NB4 (cell line): ENCODE measurements at regions not wholly inside any gene's neighbourhood (a gene's known extent, or its start where the extent isn't known, plus 50 kb on each side); places are given as distances from the start of the nearest gene placed in this dataset.

Experiments
- MYC ChIP-seq: IDR thresholded peaks from 2 replicates; pipeline ENCODE4 v1.6.1; 2011; ENCODE audit warnings: low read depth, low read length
- POLR2A ChIP-seq: IDR thresholded peaks from 2 replicates; pipeline ENCODE4 v1.6.1; 2011; ENCODE audit warnings: mild to moderate bottlenecking; ENCODE audit not compliant: insufficient read length; ENCODE audit errors: extremely low read depth
- TF ChIP-seq, protein P1 (sequence below): IDR thresholded peaks from one replicate; pipeline ENCODE4 v1.5.1; 2012; ENCODE audit warnings: low read depth, low read length
- TF ChIP-seq, protein P2 (sequence below): IDR thresholded peaks from 2 replicates; pipeline ENCODE4 v1.6.1; 2011; ENCODE audit warnings: low read depth, low read length

DNA sequence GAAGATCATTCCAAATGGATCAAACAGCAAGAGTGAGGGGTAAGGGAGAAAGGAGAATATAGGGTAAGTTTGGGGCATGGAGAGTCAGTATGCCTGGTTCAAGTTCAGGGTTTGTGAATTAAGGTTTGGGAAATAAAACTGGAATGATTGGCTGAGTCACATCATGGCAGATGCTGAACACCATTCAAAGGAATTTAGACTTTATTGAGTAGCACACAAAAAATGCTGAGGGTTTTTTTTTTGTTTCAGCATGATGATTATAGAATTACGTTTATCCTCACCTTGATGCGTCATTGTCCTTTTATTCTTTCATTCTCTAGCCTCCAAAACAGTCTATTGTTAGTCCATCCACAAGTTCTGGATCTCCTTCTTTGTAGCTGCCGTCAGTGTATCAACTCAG, 220.0 kb upstream of the UMPS start:
- TF ChIP-seq, protein P1, sequence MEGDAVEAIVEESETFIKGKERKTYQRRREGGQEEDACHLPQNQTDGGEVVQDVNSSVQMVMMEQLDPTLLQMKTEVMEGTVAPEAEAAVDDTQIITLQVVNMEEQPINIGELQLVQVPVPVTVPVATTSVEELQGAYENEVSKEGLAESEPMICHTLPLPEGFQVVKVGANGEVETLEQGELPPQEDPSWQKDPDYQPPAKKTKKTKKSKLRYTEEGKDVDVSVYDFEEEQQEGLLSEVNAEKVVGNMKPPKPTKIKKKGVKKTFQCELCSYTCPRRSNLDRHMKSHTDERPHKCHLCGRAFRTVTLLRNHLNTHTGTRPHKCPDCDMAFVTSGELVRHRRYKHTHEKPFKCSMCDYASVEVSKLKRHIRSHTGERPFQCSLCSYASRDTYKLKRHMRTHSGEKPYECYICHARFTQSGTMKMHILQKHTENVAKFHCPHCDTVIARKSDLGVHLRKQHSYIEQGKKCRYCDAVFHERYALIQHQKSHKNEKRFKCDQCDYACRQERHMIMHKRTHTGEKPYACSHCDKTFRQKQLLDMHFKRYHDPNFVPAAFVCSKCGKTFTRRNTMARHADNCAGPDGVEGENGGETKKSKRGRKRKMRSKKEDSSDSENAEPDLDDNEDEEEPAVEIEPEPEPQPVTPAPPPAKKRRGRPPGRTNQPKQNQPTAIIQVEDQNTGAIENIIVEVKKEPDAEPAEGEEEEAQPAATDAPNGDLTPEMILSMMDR: no peak
- no peak for TF ChIP-seq POLR2A
- TF ChIP-seq, protein P2, sequence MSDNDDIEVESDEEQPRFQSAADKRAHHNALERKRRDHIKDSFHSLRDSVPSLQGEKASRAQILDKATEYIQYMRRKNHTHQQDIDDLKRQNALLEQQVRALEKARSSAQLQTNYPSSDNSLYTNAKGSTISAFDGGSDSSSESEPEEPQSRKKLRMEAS: no peak
- TF ChIP-seq MYC: no peak
